ENCODE measurements at regions not wholly inside any gene's neighbourhood (a gene's known extent, or its start where the extent isn't known, plus 50 kb on each side); places are given as distances from the start of the nearest gene placed in this dataset.

- no peak for DNase-seq (ENCODE audit: low read depth)
- H3K36me3 ChIP-seq (ENCODE audit: control insufficient read depth, insufficient read depth, low read length): no peaks in the 10 kb centered on the region
- no peak for TF ChIP-seq CTCF (IDR thresholded peaks at IDR 0.05; ENCODE audit: insufficient read depth, low read length, severe bottlenecking)
- H3K4me3 ChIP-seq (ENCODE audit: low read depth, low read length): no peak overlapping the region
- FAIRE-seq: no peak
- H3K27me3 ChIP-seq (ENCODE audit: control insufficient read depth, insufficient read depth, low read length): no peaks in the 10 kb centered on the region
Observed at GRCh38 chr1:223445402-223445801, 52.2 kb downstream of the CCDC185 start.

- no peak for TF ChIP-seq CTCF (IDR thresholded peaks at IDR 0.05; ENCODE audit: insufficient read depth, low read length, severe bottlenecking)
- DNase-seq (ENCODE audit: low read depth): no peak
- no peak overlapping the region for H3K4me3 ChIP-seq (ENCODE audit: low read depth, low read length)
- no peak for FAIRE-seq
- no peaks in the 10 kb centered on the region for H3K27me3 ChIP-seq (ENCODE audit: control insufficient read depth, insufficient read depth, low read length)
- no peaks in the 10 kb centered on the region for H3K36me3 ChIP-seq (ENCODE audit: control insufficient read depth, insufficient read depth, low read length)
Observed at GRCh38 chr1:223453902-223454301, 60.7 kb downstream of the CCDC185 start.

- no peak for TF ChIP-seq CTCF (IDR thresholded peaks at IDR 0.05; ENCODE audit: insufficient read depth, low read length, severe bottlenecking)
- H3K36me3 ChIP-seq (ENCODE audit: control insufficient read depth, insufficient read depth, low read length): no peaks in the 10 kb centered on the region
- FAIRE-seq: no peak
- no peaks in the 10 kb centered on the region for H3K27me3 ChIP-seq (ENCODE audit: control insufficient read depth, insufficient read depth, low read length)
- no peak overlapping the region for H3K4me3 ChIP-seq (ENCODE audit: low read depth, low read length)
- no peak for DNase-seq (ENCODE audit: low read depth)
Observed at GRCh38 chr1:223454959-223455358, 61.7 kb downstream of the CCDC185 start.

- Histone ChIP-seq H3K27me3 (ENCODE audit: control insufficient read depth, insufficient read depth, low read length) (no peaks in the 10 kb centered on the region), H3K4me3 (ENCODE audit: low read depth, low read length) (no peak overlapping the region), H3K36me3 (ENCODE audit: control insufficient read depth, insufficient read depth, low read length) (no peaks in the 10 kb centered on the region)
- no peak for TF ChIP-seq CTCF (IDR thresholded peaks at IDR 0.05; ENCODE audit: insufficient read depth, low read length, severe bottlenecking)
- DNase-seq (ENCODE audit: low read depth) (no peak), FAIRE-seq (peak; percentile 13)
Observed at GRCh38 chr1:223455470-223455869, 62.3 kb downstream of the CCDC185 start.

- Histone ChIP-seq H3K4me3 (ENCODE audit: low read depth, low read length) (no peak overlapping the region), H3K27me3 (ENCODE audit: control insufficient read depth, insufficient read depth, low read length) (no peaks in the 10 kb centered on the region), H3K36me3 (ENCODE audit: control insufficient read depth, insufficient read depth, low read length) (no peaks in the 10 kb centered on the region)
- FAIRE-seq (peak; percentile 93), DNase-seq (ENCODE audit: low read depth) (peak; percentile 21)
- no peak for TF ChIP-seq CTCF (IDR thresholded peaks at IDR 0.05; ENCODE audit: insufficient read depth, low read length, severe bottlenecking)
Observed at GRCh38 chr1:223456747-223457146, 63.5 kb downstream of the CCDC185 start.

- DNase-seq (ENCODE audit: low read depth) (no peak), FAIRE-seq (no peak)
- H3K27me3 ChIP-seq (ENCODE audit: control insufficient read depth, insufficient read depth, low read length): no peaks in the 10 kb centered on the region
- TF ChIP-seq CTCF (IDR thresholded peaks at IDR 0.05; ENCODE audit: insufficient read depth, low read length, severe bottlenecking): no peak
- no peak overlapping the region for H3K4me3 ChIP-seq (ENCODE audit: low read depth, low read length)
- H3K36me3 ChIP-seq (ENCODE audit: control insufficient read depth, insufficient read depth, low read length): no peaks in the 10 kb centered on the region
Observed at GRCh38 chr1:223460566-223461189, 67.5 kb downstream of the CCDC185 start.

Measured in bronchial epithelial cell (primary cell).